ENCODE measurements at regions not wholly inside any gene's neighbourhood (a gene's known extent, or its start where the extent isn't known, plus 50 kb on each side); places are given as distances from the start of the nearest gene placed in this dataset.

DNA sequence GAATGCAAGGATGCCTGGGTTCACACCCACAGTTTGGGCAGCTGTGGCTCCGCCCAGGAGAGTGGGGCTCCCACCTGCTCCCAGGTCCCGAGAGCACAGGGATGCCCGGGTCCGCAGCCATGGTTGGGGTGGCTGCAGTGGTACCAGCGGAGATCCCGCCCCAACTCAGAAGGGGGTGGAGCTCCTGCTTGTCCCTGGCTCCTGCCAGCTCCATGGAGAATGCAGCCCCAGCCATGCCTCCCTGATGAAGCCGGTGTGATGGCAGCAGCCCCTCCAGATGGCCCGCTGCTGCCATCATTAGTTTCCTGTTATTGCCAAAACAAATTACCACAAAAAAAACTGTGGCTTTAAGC, 113.1 kb upstream of the RUNX3 start:
- Histone ChIP-seq H3K27ac (ENCODE audit: low read depth, low read length) (no peak overlapping the region), H3K4me2 (ENCODE audit: low read length) (no peak overlapping the region), H3K79me2 (ENCODE audit: control insufficient read depth, low read length) (no peaks in the 10 kb centered on the region), H3K4me3 (ENCODE audit: low read length) (no peak overlapping the region), H3K4me1 (ENCODE audit: control insufficient read depth, low read length) (no peaks in the 10 kb centered on the region), H3K36me3 (ENCODE audit: control insufficient read depth, low read length) (no peaks in the 10 kb centered on the region), H3K9me2 (replicated peaks; ENCODE audit: control insufficient read depth, low read length) (no peaks in the 10 kb centered on the region), H3F3A (ENCODE audit: control insufficient read depth, insufficient read depth) (no peaks in the 10 kb centered on the region), H3K27me3 (ENCODE audit: control insufficient read depth, low read length) (peaks cover 17% of the 10 kb centered on the region), H4K20me1 (ENCODE audit: control insufficient read depth, insufficient read depth, low read depth, low read length) (no peaks in the 10 kb centered on the region), H3K9me3 (ENCODE audit: control insufficient read depth, insufficient read depth, low read length) (no peaks in the 10 kb centered on the region)
- TF ChIP-seq, protein P1, sequence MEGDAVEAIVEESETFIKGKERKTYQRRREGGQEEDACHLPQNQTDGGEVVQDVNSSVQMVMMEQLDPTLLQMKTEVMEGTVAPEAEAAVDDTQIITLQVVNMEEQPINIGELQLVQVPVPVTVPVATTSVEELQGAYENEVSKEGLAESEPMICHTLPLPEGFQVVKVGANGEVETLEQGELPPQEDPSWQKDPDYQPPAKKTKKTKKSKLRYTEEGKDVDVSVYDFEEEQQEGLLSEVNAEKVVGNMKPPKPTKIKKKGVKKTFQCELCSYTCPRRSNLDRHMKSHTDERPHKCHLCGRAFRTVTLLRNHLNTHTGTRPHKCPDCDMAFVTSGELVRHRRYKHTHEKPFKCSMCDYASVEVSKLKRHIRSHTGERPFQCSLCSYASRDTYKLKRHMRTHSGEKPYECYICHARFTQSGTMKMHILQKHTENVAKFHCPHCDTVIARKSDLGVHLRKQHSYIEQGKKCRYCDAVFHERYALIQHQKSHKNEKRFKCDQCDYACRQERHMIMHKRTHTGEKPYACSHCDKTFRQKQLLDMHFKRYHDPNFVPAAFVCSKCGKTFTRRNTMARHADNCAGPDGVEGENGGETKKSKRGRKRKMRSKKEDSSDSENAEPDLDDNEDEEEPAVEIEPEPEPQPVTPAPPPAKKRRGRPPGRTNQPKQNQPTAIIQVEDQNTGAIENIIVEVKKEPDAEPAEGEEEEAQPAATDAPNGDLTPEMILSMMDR (IDR thresholded peaks at IDR 0.05; ENCODE audit: low read depth, low read length, poor library complexity, severe bottlenecking) = no peak
- TF ChIP-seq EZH2phosphoT487 (IDR thresholded peaks at IDR 0.05; ENCODE audit: borderline replicate concordance, low read length) = no peak

DNA sequence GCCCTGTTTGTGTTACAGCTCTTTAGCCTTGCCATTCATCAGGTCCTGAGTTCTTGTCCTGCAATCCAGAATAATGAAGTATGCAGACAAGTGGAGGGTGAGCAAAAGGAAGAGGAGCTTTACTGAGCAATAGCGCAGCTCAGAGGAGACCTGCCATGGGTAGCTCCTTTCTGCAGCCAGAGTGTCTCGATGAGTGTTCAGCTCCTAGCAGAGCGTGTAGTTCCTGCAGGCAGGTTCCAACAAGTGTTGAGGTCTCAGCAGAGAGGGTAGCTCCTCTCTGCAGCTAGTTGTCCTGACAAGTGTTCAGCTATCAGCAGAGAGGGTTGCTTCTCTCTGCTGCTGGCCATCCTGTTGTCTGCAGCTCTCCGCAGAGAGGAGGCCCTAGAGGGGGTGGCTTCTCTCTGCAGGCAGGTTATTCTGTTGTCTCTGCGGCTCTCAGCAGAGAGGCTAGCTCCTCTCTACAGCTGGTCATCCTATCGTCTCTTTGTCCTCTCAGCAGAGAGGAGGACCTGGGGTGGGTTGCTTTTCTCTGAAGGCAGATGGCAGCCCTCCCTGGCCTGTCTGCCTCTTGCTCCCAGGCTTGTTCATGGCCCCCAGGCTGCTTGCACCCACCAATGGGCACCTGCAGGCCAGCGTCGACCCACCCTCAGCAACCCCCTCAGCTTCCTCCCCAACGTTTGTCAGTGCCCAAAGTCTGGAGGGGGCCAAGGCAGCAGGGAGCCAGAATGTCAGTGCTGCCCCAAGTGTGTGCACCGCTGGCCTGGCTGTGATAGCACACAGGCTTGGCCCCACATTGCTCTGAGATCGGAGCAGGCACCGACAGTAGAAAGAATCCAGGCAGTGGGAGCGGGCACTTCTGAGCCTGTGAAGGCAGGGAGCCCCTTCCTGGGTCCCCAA, 112.5 kb upstream of the RUNX3 start:
- no peaks in the 10 kb centered on the region for H3K79me2 ChIP-seq (ENCODE audit: control insufficient read depth, low read length)
- no peaks in the 10 kb centered on the region for H3K9me3 ChIP-seq (ENCODE audit: control insufficient read depth, insufficient read depth, low read length)
- no peak for TF ChIP-seq EZH2phosphoT487 (IDR thresholded peaks at IDR 0.05; ENCODE audit: borderline replicate concordance, low read length)
- TF ChIP-seq, protein P1 (IDR thresholded peaks at IDR 0.05; ENCODE audit: low read depth, low read length, poor library complexity, severe bottlenecking) = no peak
- H3K4me1 ChIP-seq (ENCODE audit: control insufficient read depth, low read length) = no peaks in the 10 kb centered on the region
- H4K20me1 ChIP-seq (ENCODE audit: control insufficient read depth, insufficient read depth, low read depth, low read length) = no peaks in the 10 kb centered on the region
- no peak overlapping the region for H3K4me2 ChIP-seq (ENCODE audit: low read length)
- H3K27ac ChIP-seq (ENCODE audit: low read depth, low read length) = no peak overlapping the region
- H3F3A ChIP-seq (ENCODE audit: control insufficient read depth, insufficient read depth) = no peaks in the 10 kb centered on the region
- no peaks in the 10 kb centered on the region for H3K36me3 ChIP-seq (ENCODE audit: control insufficient read depth, low read length)
- H3K9me2 ChIP-seq (replicated peaks; ENCODE audit: control insufficient read depth, low read length) = no peaks in the 10 kb centered on the region
- peaks cover 17% of the 10 kb centered on the region for H3K27me3 ChIP-seq (ENCODE audit: control insufficient read depth, low read length)
- H3K4me3 ChIP-seq (ENCODE audit: low read length) = no peak overlapping the region

- Histone ChIP-seq H3K79me2 (ENCODE audit: control insufficient read depth, low read length) (no peaks in the 10 kb centered on the region), H3K9me2 (replicated peaks; ENCODE audit: control insufficient read depth, low read length) (no peaks in the 10 kb centered on the region), H3K27me3 (ENCODE audit: control insufficient read depth, low read length) (peaks cover 17% of the 10 kb centered on the region), H3K4me1 (ENCODE audit: control insufficient read depth, low read length) (peaks cover 6% of the 10 kb centered on the region), H3K27ac (ENCODE audit: low read depth, low read length) (no peak overlapping the region), H3K4me3 (ENCODE audit: low read length) (no peak overlapping the region), H3K4me2 (ENCODE audit: low read length) (no peak overlapping the region), H3K36me3 (ENCODE audit: control insufficient read depth, low read length) (no peaks in the 10 kb centered on the region), H3K9me3 (ENCODE audit: control insufficient read depth, insufficient read depth, low read length) (no peaks in the 10 kb centered on the region), H3F3A (ENCODE audit: control insufficient read depth, insufficient read depth) (no peaks in the 10 kb centered on the region), H4K20me1 (ENCODE audit: control insufficient read depth, insufficient read depth, low read depth, low read length) (no peaks in the 10 kb centered on the region)
- TF ChIP-seq, protein P1 (IDR thresholded peaks at IDR 0.05; ENCODE audit: low read depth, low read length, poor library complexity, severe bottlenecking) = no peak
- no peak for TF ChIP-seq EZH2phosphoT487 (IDR thresholded peaks at IDR 0.05; ENCODE audit: borderline replicate concordance, low read length)
Measured at GRCh38 chr1:25041916-25042315, 111.8 kb upstream of the RUNX3 start.

Measured in DOHH2 (cell line).